ENCODE measurements at regions not wholly inside any gene's neighbourhood (a gene's known extent, or its start where the extent isn't known, plus 50 kb on each side); places are given as distances from the start of the nearest gene placed in this dataset.

DNA sequence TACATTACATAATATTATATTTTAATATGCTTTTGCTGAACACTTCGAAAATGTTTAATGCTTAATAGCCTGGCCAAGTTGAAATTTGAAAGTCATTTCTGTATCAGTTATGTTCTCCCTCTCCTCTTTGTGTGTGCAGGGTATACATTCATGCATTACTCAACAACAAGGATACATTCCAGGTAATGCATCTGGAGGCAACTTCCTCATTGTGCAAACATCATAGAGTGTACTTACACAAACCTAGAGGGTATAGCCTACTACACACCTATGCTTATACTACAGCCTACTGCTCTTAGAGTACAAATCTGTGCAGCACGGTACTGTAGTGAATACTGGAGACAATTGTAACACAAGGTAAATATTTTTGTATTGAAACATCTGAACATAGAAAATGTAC, 407.3 kb downstream of the MRPL39 start:
- TF ChIP-seq, protein P1, sequence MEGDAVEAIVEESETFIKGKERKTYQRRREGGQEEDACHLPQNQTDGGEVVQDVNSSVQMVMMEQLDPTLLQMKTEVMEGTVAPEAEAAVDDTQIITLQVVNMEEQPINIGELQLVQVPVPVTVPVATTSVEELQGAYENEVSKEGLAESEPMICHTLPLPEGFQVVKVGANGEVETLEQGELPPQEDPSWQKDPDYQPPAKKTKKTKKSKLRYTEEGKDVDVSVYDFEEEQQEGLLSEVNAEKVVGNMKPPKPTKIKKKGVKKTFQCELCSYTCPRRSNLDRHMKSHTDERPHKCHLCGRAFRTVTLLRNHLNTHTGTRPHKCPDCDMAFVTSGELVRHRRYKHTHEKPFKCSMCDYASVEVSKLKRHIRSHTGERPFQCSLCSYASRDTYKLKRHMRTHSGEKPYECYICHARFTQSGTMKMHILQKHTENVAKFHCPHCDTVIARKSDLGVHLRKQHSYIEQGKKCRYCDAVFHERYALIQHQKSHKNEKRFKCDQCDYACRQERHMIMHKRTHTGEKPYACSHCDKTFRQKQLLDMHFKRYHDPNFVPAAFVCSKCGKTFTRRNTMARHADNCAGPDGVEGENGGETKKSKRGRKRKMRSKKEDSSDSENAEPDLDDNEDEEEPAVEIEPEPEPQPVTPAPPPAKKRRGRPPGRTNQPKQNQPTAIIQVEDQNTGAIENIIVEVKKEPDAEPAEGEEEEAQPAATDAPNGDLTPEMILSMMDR (IDR thresholded peaks at IDR 0.05; ENCODE audit: extremely low read depth in 1 of 2, insufficient read depth in 1 of 2, low read depth in 1 of 2, low read length in 2 of 2), result no peak
- TF ChIP-seq POLR2AphosphoS5 (IDR thresholded peaks at IDR 0.05; ENCODE audit: insufficient read depth, low read depth, low read length) (no peak), POLR2A (IDR thresholded peaks at IDR 0.05; ENCODE audit: low read depth, low read length) (no peak), JUN (IDR thresholded peaks at IDR 0.05; ENCODE audit: borderline replicate concordance, insufficient read depth, insufficient read length, low read depth) (no peak), EZH2 (IDR thresholded peaks at IDR 0.05; ENCODE audit: borderline replicate concordance, low read depth, low read length, severe bottlenecking) (no peak)

Data from endothelial cell of umbilical vein (primary cell).